IMR-90 (cell line): ENCODE measurements at regions not wholly inside any gene's neighbourhood (a gene's known extent, or its start where the extent isn't known, plus 50 kb on each side); places are given as distances from the start of the nearest gene placed in this dataset.

Experiments
- ATAC-seq: fragments of 200-7000 bp; cut with Tn5 transposase; 2 replicates; pipeline ENCODE4 v1.9.1; 2020; ENCODE audit warnings: low read depth, mild to moderate bottlenecking, moderate library complexity
- BruUV-seq: library from RNA; stranded (reverse); fragments of 400-500 nt; replicated peaks from 2 replicates; lab custom pipeline; 2021; lab: Mats Ljungman, UMichigan
- CTCF ChIA-PET: fragments of 300-600 bp; formaldehyde crosslinking; extraction: SDS; loops from one replicate; lab custom pipeline; 2021; ENCODE audit warnings: antibody characterized with exemption; lab: Yijun Ruan, JAX
- POLR2A ChIA-PET: fragments of 300-600 bp; sonication (Branson Sonifier 250); formaldehyde crosslinking; loops from one replicate; lab custom pipeline; 2022; ENCODE audit warnings: antibody characterized with exemption; ENCODE audit not compliant: unreplicated experiment; lab: Charles Lee
- DNase-seq: peaks from one replicate; pipeline ENCODE4 v3.0.0; 2013
- H2AFZ ChIP-seq: replicated peaks from 2 replicates; pipeline ENCODE3; 2013; ENCODE audit warnings: low read length, mild to moderate bottlenecking; ENCODE audit not compliant: poor library complexity
- H2AK5ac ChIP-seq: 2 replicates; pipeline ENCODE4 v1.6.1; 2013; ENCODE audit warnings: low read depth, low read length, inconsistent platforms
- H2AK9ac ChIP-seq: replicated peaks from 2 replicates; pipeline ENCODE3; 2013; ENCODE audit warnings: mild to moderate bottlenecking, low read depth, low read length, moderate library complexity; ENCODE audit not compliant: poor library complexity
- H2BK120ac ChIP-seq: 2 replicates; pipeline ENCODE4 v1.6.1; 2013; ENCODE audit warnings: low read depth, low read length, inconsistent platforms
- H2BK15ac ChIP-seq: 3 replicates; pipeline ENCODE4 v1.6.1; 2013; ENCODE audit warnings: low read depth, low read length, inconsistent platforms
- H2BK20ac ChIP-seq: 2 replicates; pipeline ENCODE4 v1.6.1; 2013; ENCODE audit warnings: low read depth, mild to moderate bottlenecking, inconsistent platforms, low read length, moderate library complexity
- H2BK5ac ChIP-seq: 2 replicates; pipeline ENCODE4 v1.6.1; 2013; ENCODE audit warnings: mild to moderate bottlenecking, low read depth, low read length, inconsistent platforms; ENCODE audit not compliant: poor library complexity, severe bottlenecking
- H3K14ac ChIP-seq: replicated peaks from 2 replicates; pipeline ENCODE4 v1.6.1; 2013; ENCODE audit warnings: low read depth, low read length, inconsistent platforms
- H3K18ac ChIP-seq: 2 replicates; pipeline ENCODE4 v1.6.1; 2013; ENCODE audit warnings: low read depth, low read length, control low read depth
- H3K23ac ChIP-seq: 2 replicates; pipeline ENCODE4 v1.6.1; 2013; ENCODE audit warnings: low read depth, low read length, inconsistent platforms
- H3K27ac ChIP-seq: 2 replicates; pipeline ENCODE4 v1.5.1; 2013; ENCODE audit warnings: mild to moderate bottlenecking, control low read depth, low read length; ENCODE audit not compliant: insufficient read depth
- H3K27me3 ChIP-seq: 2 replicates; pipeline ENCODE4 v1.6.1; 2013; ENCODE audit warnings: low read length; ENCODE audit not compliant: control insufficient read depth, insufficient read depth
- H3K36me3 ChIP-seq: 2 replicates; pipeline ENCODE4 v1.6.1; 2013; ENCODE audit warnings: low read length, mixed read lengths; ENCODE audit not compliant: control insufficient read depth, insufficient read depth
- H3K4ac ChIP-seq: 2 replicates; pipeline ENCODE4 v1.6.1; 2013; ENCODE audit warnings: low read depth, low read length, inconsistent platforms
- H3K4me1 ChIP-seq: 2 replicates; pipeline ENCODE4 v1.6.1; 2013; ENCODE audit warnings: low read length, mixed read lengths; ENCODE audit not compliant: control insufficient read depth, insufficient read depth
- H3K4me2 ChIP-seq: 2 replicates; pipeline ENCODE4 v1.6.1; 2013; ENCODE audit warnings: low read depth, mild to moderate bottlenecking, control low read depth, low read length, moderate library complexity
- H3K4me3 ChIP-seq: 2 replicates; pipeline ENCODE4 v1.5.1; 2013; ENCODE audit warnings: low read depth, mild to moderate bottlenecking, control low read depth, low read length, moderate library complexity; ENCODE audit not compliant: insufficient read depth
- H3K56ac ChIP-seq: 2 replicates; pipeline ENCODE4 v1.6.1; 2013; ENCODE audit warnings: low read length, inconsistent platforms; ENCODE audit not compliant: insufficient read depth; ENCODE audit errors: extremely low read depth
- H3K79me1 ChIP-seq, 2 experiments: 2 replicates each; pipeline ENCODE4 v1.6.1; 2013; ENCODE audit warnings: low read length in 2 of 2, inconsistent platforms in 1 of 2, low read depth in 1 of 2
- H3K9ac ChIP-seq: 2 replicates; pipeline ENCODE4 v1.6.1; 2013; ENCODE audit warnings: low read depth, low read length, control low read depth
- H3K9me1 ChIP-seq: 2 replicates; pipeline ENCODE4 v1.6.1; 2013; ENCODE audit warnings: low read length, inconsistent platforms; ENCODE audit not compliant: insufficient read depth
- H3K9me3 ChIP-seq: 2 replicates; pipeline ENCODE4 v1.6.1; 2013; ENCODE audit warnings: low read length; ENCODE audit not compliant: control insufficient read depth, insufficient read depth
- H4K20me1 ChIP-seq: 2 replicates; pipeline ENCODE4 v1.6.1; 2013; ENCODE audit warnings: low read length, inconsistent platforms; ENCODE audit not compliant: insufficient read depth
- H4K5ac ChIP-seq: 2 replicates; pipeline ENCODE4 v1.6.1; 2013; ENCODE audit warnings: mild to moderate bottlenecking, low read depth, low read length, control low read depth
- H4K8ac ChIP-seq, 2 experiments: 2 replicates each; pipeline ENCODE4 v1.6.1; 2013; ENCODE audit warnings: low read depth in 2 of 2, low read length in 2 of 2, control low read depth in 1 of 2, inconsistent platforms in 1 of 2
- H4K91ac ChIP-seq: 2 replicates; pipeline ENCODE4 v1.6.1; 2013; ENCODE audit warnings: low read depth, low read length, inconsistent platforms; ENCODE audit not compliant: insufficient read depth
- FOS ChIP-seq: fragments of 150-350 bp; IDR thresholded peaks from 2 replicates; pipeline ENCODE4 v1.6.1; 2016; ENCODE audit warnings: low read depth, low read length
- NFE2L2 ChIP-seq: fragments of 150-350 bp; IDR thresholded peaks from 2 replicates; pipeline ENCODE4 v1.6.1; 2016; ENCODE audit warnings: low read depth, mild to moderate bottlenecking, low read length
- POLR2A ChIP-seq: IDR thresholded peaks from 2 replicates; pipeline ENCODE4 v1.6.1; 2012; ENCODE audit warnings: mild to moderate bottlenecking, low read depth, low read length
- RCOR1 ChIP-seq: IDR thresholded peaks from 2 replicates; pipeline ENCODE4 v1.6.1; 2012; ENCODE audit warnings: mild to moderate bottlenecking, low read length, improper control_type of control experiment; ENCODE audit not compliant: insufficient replicate concordance
- SMC3 ChIP-seq: fragments of 150-350 bp; IDR thresholded peaks from 2 replicates; pipeline ENCODE4 v1.6.1; 2016; ENCODE audit warnings: low read depth, mild to moderate bottlenecking, antibody characterized with exemption, low read length, moderate library complexity
- WGBS, 2 experiments: methylation state at CpG; one replicate each; pipeline versions ENCODE4 v1.1.5 to v1.1.7; 2013; ENCODE audit warnings: missing lambda C conversion rate in 2 of 2; ENCODE audit not compliant: insufficient read length in 1 of 2; ENCODE audit errors: extremely low coverage in 2 of 2; 5-methylcytosine and 5-hydroxymethylcytosine counted together
- dilution Hi-C: fragments of 300-500 bp; cut with HindIII; formaldehyde crosslinking; loops from one replicate; pipeline ENCODE4 v1.14.3; 2018; ENCODE audit warnings: low sequenced_read_pairs; ENCODE audit not compliant: unreplicated experiment
- in situ Hi-C: fragments of 300-500 bp; cut with MboI; formaldehyde crosslinking; loops from 3 replicates; pipeline ENCODE4 v1.14.3; 2019; ENCODE audit warnings: low sequenced_read_pairs, inconsistent platforms, mixed read lengths
- intact Hi-C: fragments of 100-400 bp; cut with micrococcal nuclease; formaldehyde crosslinking; loops from 2 replicates; pipeline ENCODE4 v1.10.0; 2022

DNA sequence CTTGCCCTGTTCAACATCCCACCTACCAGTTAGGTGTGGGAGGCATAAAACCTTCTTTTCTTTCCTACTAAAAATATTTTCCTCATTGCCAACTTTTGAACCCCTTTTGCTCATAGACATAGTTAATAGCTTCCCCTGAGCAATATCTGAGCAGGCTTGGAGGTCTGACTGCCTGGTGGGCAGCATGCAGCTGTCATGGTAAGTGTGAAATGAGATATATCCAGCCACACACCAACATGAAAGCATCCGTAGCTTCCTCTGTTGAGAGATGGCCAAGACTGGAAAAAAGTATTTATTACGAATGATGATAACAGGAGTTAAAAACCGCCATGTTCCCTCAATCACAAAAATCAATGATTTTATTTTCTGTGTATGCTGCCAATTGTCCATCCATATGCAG lies 190.1 kb downstream of the TMEM38B start:
- intact Hi-C loops, result no loop called here
- dilution Hi-C loops, result no loop called here

More for the DNA sequence above, 190.1 kb downstream of the TMEM38B start:
- H4K20me1 ChIP-seq, result no peaks in the 10 kb centered on the region
- H3K79me1 ChIP-seq, result no peaks in the 10 kb centered on the region
- no peaks in the 10 kb centered on the region for H3K9me1 ChIP-seq
- WGBS, 2 experiments, result no CpG with 5 or more reads among the region's 3 CpGs
- H3K4me3 ChIP-seq, result no peak overlapping the region
- H3K36me3 ChIP-seq, result no peaks in the 10 kb centered on the region
- H3K27ac ChIP-seq, result no peak overlapping the region
- no TSS peak for BruUV-seq
- H3K9me3 ChIP-seq, result no peaks in the 10 kb centered on the region
- in situ Hi-C loops, result no loop called here
- no peak overlapping the region for H4K8ac ChIP-seq
- no peak overlapping the region for H2BK120ac ChIP-seq
- H3K23ac ChIP-seq, result no peak overlapping the region
- no peaks in the 10 kb centered on the region for H3K4me1 ChIP-seq
- H3K4ac ChIP-seq, result no peak overlapping the region
- no peak overlapping the region for H3K56ac ChIP-seq
- H4K5ac ChIP-seq, result no peak overlapping the region
- DNase-seq (no peak), ATAC-seq (no peak)
- no peak overlapping the region for H2BK5ac ChIP-seq
- no peak overlapping the region for H2AFZ ChIP-seq
- H2AK5ac ChIP-seq, result no peak overlapping the region
- no peak overlapping the region for H2BK20ac ChIP-seq
- H2AK9ac ChIP-seq, result no peak overlapping the region
- CTCF ChIA-PET, result no interaction called here
- no peak overlapping the region for H4K91ac ChIP-seq
- H3K4me2 ChIP-seq, result no peak overlapping the region
- no peaks in the 10 kb centered on the region for H3K27me3 ChIP-seq
- no peak overlapping the region for H3K14ac ChIP-seq
- H3K9ac ChIP-seq, result no peak overlapping the region
- H2BK15ac ChIP-seq, result no peak overlapping the region
- TF ChIP-seq RCOR1 (no peak), SMC3 (no peak), FOS (no peak), NFE2L2 (no peak), POLR2A (no peak)
- H3K18ac ChIP-seq, result no peak overlapping the region
- POLR2A ChIA-PET, result no interaction called here
